Body of pancreas (tissue), 4 donors: ENCODE measurements at regions not wholly inside any gene's neighbourhood (a gene's known extent, or its start where the extent isn't known, plus 50 kb on each side); places are given as distances from the start of the nearest gene placed in this dataset.

ENCODE experiments used
- ATAC-seq: fragments of 150-250 bp; one replicate; pipeline ENCODE4 v1.9.1; 2016
- DNase-seq, 4 donors: peaks; one replicate each; pipeline ENCODE4 v3.0.0-alpha.2; 2019
- H3K27ac ChIP-seq, 4 donors: fragments of 200-600 bp; sonication (generic); 1 replicate in 3 of 4; 2 replicates in 1 of 4; pipeline versions ENCODE4 v1.5.1 to v1.6.1; 2016 to 2019; ENCODE audit warnings: mild to moderate bottlenecking in 1 of 4, mixed read lengths in 1 of 4, moderate library complexity in 1 of 4
- H3K27me3 ChIP-seq, 2 donors: fragments of 200-600 bp; sonication (generic); one replicate each; pipeline ENCODE4 v1.6.0; 2016; ENCODE audit warnings: mild to moderate bottlenecking in 1 of 2
- H3K36me3 ChIP-seq, 2 donors: fragments of 200-600 bp; sonication (generic); replicated peaks in 1 of 2; 2 replicates each; pipeline ENCODE4 v1.5.1; 2016; ENCODE audit warnings: low read depth in 2 of 2; ENCODE audit not compliant: insufficient read depth in 1 of 2
- H3K4me1 ChIP-seq: fragments of 200-600 bp; sonication (generic); one replicate; pipeline ENCODE4 v1.6.0; 2016
- H3K4me3 ChIP-seq, 2 donors: fragments of 200-600 bp; sonication (generic); 1 replicate in 1 of 2; 2 replicates in 1 of 2; pipeline ENCODE4 v1.5.1; 2016 to 2019
- H3K9me3 ChIP-seq, 3 donors: fragments of 200-600 bp; sonication (generic); 1 replicate in 2 of 3; 2 replicates in 1 of 3; pipeline ENCODE4 v1.5.1; 2016
- CTCF ChIP-seq, 7 experiments: fragments of 450-650 bp in 4 of 7; fragments of 200-600 bp in 3 of 7; sonication (generic) in 3 of 7; IDR thresholded peaks; one replicate each; pipeline ENCODE4 v1.5.1; 2016 to 2019; ENCODE audit warnings: antibody characterized with exemption in 7 of 7
- POLR2A ChIP-seq, 3 donors: fragments of 450-650 bp; IDR thresholded peaks; one replicate each; pipeline ENCODE4 v1.6.1; 2016; ENCODE audit warnings: antibody characterized with exemption in 3 of 3, mild to moderate bottlenecking in 2 of 3
- WGBS, 2 donors: methylation state at CpG; one replicate each; pipeline ENCODE4 v1.1.5; 2017; 5-methylcytosine and 5-hydroxymethylcytosine counted together
- intact Hi-C: fragments of 100-400 bp; cut with DNase I; formaldehyde crosslinking; loops from one replicate; pipeline ENCODE4 v1.15.1; 2023

DNA sequence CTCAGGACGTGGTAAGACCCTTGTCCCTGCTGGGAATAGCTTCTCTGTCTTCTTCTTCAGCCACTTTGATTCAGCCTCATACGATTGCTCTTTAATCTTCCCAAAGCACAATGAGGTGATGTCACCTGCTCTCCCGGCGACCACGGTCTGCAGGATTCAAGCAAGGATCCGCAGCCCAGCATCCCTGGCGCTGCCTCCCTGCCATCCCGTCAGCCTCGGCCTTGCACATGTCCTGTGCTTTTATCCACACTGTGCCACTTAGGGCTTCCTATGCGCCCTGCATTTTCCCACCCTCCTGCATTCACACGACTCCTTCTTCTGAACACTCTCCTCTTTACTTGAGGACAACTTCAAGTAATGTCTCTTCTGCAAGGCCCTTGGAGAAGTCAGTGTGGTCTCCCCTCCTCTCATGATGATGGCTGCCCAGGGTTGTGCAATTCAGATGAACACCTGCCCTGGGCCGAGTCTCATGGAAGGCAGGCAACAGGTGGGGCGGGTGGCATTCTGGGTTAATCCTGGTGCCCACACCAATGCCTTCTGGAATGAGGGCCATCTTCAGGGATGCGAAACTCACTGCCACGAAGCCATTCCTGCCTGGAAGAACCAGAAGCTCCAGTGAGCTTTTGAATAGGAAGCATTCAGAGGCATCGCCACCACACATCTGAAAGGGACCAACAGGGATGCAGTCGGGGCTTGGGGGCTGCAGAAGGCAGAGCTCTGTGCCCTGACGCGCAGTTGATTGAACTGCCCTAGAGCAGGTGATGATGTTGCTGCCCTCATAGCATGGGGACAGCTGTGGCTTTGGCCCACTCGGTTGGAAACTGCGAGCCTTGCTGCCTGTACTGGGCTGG, 287.5 kb downstream of the GLRX3 start:
- Histone ChIP-seq H3K27me3 (no peaks in the 10 kb centered on the region), H3K4me3 (no peak overlapping the region), H3K36me3 (no peaks in the 10 kb centered on the region), H3K4me1 (no peaks in the 10 kb centered on the region), H3K9me3 (no peaks in the 10 kb centered on the region), H3K27ac (no peak overlapping the region)
- WGBS, 2 donors: 82 to 87% methylated on average over 17 to 19 of the region's 21 CpGs
- no peak for TF ChIP-seq CTCF (IDR thresholded peaks at IDR 0.05)
- TF ChIP-seq POLR2A (IDR thresholded peaks at IDR 0.05): no peak
- ATAC-seq (no peak), DNase-seq (no peak)
- intact Hi-C loops: no loop called here

- intact Hi-C loops: no loop called here
- DNase-seq: no peak
- Histone ChIP-seq H3K27ac (no peak overlapping the region), H3K9me3 (no peaks in the 10 kb centered on the region), H3K36me3 (no peaks in the 10 kb centered on the region), H3K4me1 (no peaks in the 10 kb centered on the region), H3K27me3 (no peaks in the 10 kb centered on the region), H3K4me3 (no peak overlapping the region)
- ATAC-seq: no peak
- TF ChIP-seq POLR2A (IDR thresholded peaks at IDR 0.05) (no peak), CTCF (IDR thresholded peaks at IDR 0.05) (no peak)
- 82 to 90% methylated on average over 10 of the region's 10 CpGs for WGBS, 2 donors
These were observed 288.2 kb downstream of the GLRX3 start for GRCh38 chr10:130424418-130424817.

DNA sequence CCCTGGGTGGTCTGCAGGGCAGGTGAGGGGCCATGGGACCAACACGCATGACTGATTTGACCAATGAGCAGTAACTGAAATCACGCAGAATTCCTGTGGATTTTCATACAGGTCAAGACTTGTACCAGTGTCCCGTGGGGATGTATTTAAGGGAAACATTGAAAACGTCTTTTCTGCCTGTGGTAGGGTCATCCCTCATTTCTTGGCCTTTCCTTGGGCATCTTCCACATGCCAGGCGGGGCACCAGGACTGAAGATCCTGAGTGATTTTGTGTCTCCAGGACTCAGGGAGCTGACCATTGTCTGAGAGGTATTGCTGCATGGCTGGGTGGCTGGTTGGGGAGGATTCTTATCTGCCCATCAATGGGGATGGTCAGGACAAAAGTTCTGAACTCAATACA, 289.0 kb downstream of the GLRX3 start:
- Histone ChIP-seq H3K27ac (no peak overlapping the region), H3K4me3 (no peak overlapping the region)
- TF ChIP-seq POLR2A (IDR thresholded peaks at IDR 0.05) (no peak), CTCF (IDR thresholded peaks at IDR 0.05) (no peak)

GRCh38 chr10:130425881-130426435, 289.8 kb downstream of the GLRX3 start:
- H3K4me3 ChIP-seq: no peak overlapping the region

More for the DNA sequence above, 289.0 kb downstream of the GLRX3 start:
- DNase-seq: no peak
- intact Hi-C loops: no loop called here
- no peaks in the 10 kb centered on the region for H3K27me3 ChIP-seq
- no peak for ATAC-seq
- no peaks in the 10 kb centered on the region for H3K4me1 ChIP-seq
- no peaks in the 10 kb centered on the region for H3K9me3 ChIP-seq
- WGBS, 2 donors: 78 to 82% methylated on average over 5 of the region's 5 CpGs
- no peaks in the 10 kb centered on the region for H3K36me3 ChIP-seq

More at GRCh38 chr10:130425881-130426435, 289.8 kb downstream of the GLRX3 start:
- DNase-seq (no peak), ATAC-seq (no peak)
- H3K36me3 ChIP-seq: no peaks in the 10 kb centered on the region
- TF ChIP-seq POLR2A (IDR thresholded peaks at IDR 0.05): no peak
- TF ChIP-seq CTCF (IDR thresholded peaks at IDR 0.05): no peak
- no peak overlapping the region for H3K27ac ChIP-seq
- intact Hi-C loops: no loop called here
- 84 to 87% methylated on average over 9 to 10 of the region's 10 CpGs for WGBS, 2 donors
- no peaks in the 10 kb centered on the region for H3K4me1 ChIP-seq
- no peaks in the 10 kb centered on the region for H3K9me3 ChIP-seq
- no peaks in the 10 kb centered on the region for H3K27me3 ChIP-seq
